ENCODE measurements at regions not wholly inside any gene's neighbourhood (a gene's known extent, or its start where the extent isn't known, plus 50 kb on each side); places are given as distances from the start of the nearest gene placed in this dataset.
"Not testable (repeated sequence)": the region's sequence is repeated elsewhere in the genome, so short reads cannot be mapped to it uniquely, and the experiment has no call there.

DNA sequence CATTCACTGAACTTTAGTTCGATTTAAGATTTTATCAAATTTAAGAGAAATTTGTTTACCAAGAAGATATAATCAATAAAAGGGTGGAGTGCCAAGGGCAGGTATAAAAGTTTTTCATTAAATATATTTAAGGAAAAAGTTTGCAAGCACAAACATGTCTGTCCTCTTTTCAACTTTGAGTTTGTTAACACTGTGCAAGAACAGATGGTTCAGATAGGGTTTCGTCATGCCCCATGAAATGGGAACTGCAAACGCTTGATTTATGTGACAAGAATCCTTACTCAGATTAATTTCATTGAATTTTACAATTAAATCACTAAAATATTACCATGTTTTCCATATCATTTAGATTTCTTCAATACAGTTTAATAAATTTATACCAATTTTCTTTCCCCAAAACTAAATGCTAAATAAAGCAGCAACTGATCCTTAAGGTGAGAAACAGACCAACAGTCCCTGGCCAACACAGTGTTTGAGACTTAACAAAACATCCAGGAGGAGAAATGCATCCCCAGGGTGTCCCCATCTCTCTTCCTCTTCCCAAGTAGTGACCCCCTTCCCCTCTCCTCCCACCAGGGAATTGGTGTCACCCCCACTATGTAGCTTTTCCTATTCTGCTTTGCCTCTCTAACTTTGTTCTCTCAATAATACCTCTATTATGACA is 292.9 kb downstream of the LTN1 start:
- DNase-seq (ENCODE audit: low read depth) = no peak

DNA sequence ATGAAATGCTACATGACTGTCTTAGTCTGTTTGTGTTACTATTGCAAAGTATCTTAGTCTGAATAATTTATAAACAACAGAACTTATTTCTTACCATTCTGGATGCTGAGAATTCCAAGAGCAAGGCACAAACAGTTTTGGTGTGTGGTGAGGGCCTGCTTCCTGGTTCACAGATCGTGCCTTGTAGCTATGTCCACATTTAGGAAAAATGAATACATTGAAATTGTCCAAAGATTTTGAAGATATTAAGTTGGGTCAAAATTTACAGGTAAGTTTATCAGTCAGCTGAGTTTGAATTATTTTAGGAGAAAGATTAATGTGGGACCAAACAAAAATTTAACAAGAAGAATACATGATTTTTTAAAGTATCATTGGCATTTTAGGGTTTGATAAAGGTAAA is 293.5 kb downstream of the LTN1 start:
- DNase-seq (ENCODE audit: low read depth) = no peak

DNA sequence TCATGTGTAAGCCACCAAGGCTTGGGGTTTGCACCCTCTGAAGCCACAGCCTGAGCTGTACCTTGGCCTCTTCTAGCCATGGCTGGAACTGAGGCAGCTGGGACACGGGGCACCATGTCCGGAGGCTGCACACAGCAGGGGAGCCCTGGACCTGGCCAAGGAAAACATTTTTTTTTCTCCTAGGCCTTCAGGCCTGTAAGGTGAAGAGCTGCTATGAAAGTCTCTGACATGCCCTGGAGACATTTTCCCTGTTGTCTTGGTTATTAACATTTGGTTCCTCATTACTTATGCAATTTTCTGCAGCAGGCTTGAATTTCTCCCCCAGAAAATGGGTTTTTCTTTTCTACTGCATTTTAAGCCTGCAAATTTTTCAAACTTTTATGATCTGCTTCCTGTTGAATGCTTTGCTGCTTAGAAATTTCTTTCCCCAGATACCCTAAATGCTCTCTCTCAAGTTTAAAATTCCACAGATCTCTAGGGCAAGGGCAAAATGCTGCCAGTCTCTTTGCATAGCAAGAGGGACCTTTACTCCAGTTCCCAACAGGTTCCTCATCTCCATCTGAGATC is 295.8 kb downstream of the LTN1 start:
- no peak for DNase-seq (ENCODE audit: low read depth)

- no peak for DNase-seq (ENCODE audit: low read depth)
Measured at GRCh38 chr21:28693476-28693875, 299.2 kb downstream of the LTN1 start.

DNA sequence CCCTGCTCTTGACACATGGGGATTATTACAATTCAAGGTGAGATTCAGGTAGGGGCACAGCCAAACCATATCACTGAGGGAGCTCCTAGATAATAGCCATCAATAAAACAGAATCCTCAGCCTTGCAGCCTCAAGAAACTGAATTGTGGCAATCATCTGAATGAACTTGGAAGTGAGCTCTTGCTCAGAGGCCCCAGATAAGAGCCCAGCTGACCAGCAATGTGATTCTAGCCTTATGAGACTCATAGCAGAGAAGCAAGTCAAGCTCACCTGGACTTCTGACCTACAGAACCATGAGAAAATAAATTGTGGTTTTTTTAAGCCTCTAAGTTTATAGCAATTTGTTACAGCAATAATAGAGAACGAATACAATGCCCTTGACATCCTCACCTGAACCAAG is 302.5 kb downstream of the LTN1 start:
- DNase-seq (ENCODE audit: low read depth) = no peak

GRCh38 chr21:28688381-28688780 is 304.3 kb downstream of the LTN1 start:
- DNase-seq (ENCODE audit: low read depth) = no peak

DNA sequence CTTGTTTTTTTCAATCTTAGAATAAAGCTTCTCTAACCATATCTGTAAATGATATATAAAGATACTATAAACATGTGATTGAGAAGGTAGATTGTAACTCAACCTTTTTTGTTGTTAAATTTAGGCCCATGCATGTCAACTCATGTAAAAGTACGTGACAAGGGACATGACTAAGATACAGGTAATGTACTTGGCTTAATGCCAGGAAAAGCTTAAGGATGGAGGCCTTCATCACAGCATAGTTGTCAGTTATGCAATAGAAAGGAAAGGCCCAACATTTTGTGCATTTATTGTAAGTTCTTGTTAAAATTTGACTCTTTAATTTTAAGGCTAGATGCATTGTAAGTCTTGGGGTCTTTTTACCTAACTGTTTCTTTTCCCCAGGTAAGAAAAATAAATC is 305.1 kb downstream of the LTN1 start:
- DNase-seq (ENCODE audit: low read depth) = no peak

DNA sequence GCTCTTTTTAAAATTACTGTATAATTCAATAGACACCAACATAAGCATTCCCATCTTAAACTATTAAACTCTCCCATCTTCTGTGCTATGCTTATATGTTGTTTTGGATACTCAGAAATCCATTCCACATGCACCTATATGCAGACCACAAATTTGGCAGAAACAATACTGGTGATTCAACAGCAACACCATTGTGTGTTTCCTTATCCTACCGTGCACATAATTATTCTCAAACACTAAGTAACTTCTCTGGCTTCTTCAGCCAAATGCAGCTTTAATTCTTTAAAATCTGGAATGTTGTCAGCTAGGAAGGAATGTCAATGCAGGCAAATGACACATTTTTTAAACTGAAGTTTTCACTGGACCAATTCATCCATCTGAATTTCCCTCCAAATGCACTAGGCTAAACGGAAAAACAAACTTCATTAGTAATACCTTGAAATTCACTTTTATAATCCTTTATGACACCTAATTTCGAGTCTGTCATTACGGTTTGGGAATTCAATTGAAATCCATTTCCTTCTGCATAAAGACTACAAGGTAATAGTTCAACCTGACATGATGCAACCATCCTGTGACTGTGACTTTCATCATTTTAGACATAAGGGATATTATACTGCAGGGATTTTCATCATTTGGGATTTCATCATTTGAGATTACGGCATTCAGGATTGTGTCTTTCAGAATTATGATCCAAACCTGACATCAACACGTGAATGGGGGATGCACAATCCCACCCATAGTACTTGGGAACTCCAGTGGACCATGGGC is 308.5 kb downstream of the LTN1 start:
- no peak for DNase-seq (ENCODE audit: low read depth)

DNA sequence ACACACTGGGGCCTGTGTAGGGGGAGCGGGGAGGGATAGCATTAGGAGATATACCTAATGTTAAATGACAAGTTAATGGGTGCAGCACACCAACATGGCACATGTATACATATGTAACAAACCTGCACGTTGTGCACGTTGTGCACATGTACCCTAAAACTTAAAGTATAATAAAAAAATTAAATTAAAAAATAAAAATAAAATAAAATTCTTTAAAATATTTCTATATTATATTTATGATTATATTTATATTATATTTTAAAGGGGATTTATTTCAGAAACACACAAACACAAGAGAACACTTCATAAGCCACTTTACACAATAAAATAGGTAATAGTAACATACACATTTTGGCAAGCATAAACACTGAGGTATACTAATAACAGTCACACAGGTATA is 309.8 kb downstream of the LTN1 start:
- DNase-seq (ENCODE audit: low read depth) = not testable (repeated sequence)

- DNase-seq (ENCODE audit: low read depth) = not testable (repeated sequence)
Measured at GRCh38 chr21:28677096-28677495, 315.6 kb downstream of the LTN1 start.

DNA sequence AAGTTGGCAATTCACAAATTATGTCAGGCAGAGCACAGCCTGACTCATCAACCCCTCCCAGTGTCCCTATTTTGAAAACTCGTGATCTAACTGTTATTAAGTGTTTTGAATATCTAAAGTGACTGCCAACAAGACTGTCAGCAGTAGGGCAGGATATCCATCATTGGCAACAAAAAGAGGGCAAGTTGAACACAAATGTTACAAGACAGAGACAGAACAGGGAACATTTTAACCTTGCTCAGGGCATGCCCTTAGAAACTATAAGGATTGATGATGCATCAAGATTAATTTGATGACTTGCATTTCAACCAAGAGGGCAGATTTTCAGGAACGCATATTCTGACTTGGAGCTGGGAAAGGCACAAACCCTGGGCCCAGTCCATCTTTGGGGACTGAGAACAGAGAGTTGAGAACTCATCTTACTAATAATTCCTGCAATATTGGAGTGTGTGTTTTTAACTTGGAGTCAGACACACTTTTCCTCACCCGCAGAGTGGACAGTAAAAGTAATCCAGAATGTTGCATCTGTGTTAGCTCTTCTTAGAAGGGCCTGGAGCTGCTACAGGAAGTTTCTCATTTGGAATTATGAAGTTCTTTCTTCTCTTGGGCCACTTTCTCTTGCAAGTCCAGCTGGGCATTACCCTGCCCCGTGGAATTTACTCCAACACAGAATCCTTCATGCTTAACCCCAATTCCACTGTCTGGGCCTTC is 317.2 kb downstream of the LTN1 start:
- no peak for DNase-seq (ENCODE audit: low read depth)

- no peak for DNase-seq (ENCODE audit: low read depth)
Measured at GRCh38 chr21:28674763-28675162, 317.9 kb downstream of the LTN1 start.

GRCh38 chr21:28671549-28672195 is 321.0 kb downstream of the LTN1 start:
- no peak for DNase-seq (ENCODE audit: low read depth)

DNA sequence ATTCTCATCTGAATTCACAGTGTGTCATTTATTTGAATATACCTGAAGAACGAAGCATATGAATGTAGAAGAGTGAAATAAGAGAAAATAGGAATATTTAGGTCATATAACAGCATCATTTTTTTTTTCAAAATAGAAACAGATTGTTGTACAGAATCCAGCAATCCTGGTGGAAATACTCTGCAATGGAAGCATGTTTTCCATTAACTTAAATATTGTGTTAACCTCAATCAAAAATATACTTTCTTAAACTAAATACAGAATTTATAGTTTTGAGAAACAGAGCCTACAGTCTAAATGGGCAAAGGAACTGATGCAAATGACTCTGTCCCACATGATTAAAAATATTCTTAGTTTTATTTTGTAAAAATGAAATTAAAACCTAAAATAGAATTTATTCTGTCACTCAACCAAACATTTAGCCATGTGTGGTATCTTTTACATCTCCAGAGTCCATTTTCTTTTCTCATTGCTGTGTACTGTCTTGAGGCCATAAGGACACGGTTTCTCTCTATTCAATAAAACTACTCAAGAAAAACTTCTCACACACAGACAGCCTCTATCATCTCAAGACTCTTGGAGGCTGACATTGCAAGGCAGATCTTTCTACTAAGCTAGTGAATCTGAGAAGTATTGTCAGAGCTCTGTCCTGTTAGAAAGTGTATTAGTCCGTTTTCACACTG is 322.6 kb downstream of the LTN1 start:
- DNase-seq (ENCODE audit: low read depth) = no peak

GRCh38 chr21:28669321-28669720 is 323.4 kb downstream of the LTN1 start:
- no peak for DNase-seq (ENCODE audit: low read depth)

DNA sequence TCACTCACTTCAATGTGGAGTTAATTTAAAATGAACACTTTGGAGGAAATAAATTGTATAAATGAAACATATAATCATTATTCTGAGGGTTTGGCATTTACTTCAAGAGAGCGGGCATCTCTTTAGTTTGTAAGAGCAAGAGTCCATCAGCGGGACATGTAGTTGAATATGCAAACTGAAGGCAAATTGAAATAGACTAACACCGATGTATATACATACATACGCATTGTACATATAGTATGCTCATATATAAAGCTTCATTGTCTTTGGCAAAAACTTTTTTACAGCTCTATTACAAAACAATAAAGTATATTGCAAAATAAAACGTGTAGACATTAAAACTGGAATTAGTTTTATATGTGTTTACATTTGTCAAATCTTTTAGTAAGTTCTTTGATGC is 328.9 kb downstream of the LTN1 start:
- no peak for DNase-seq (ENCODE audit: low read depth)

- DNase-seq (ENCODE audit: low read depth) = no peak
Measured at GRCh38 chr21:28663111-28663693, 329.5 kb downstream of the LTN1 start.

- DNase-seq (ENCODE audit: low read depth) = no peak
Measured at GRCh38 chr21:28657566-28657965, 335.1 kb downstream of the LTN1 start.

DNA sequence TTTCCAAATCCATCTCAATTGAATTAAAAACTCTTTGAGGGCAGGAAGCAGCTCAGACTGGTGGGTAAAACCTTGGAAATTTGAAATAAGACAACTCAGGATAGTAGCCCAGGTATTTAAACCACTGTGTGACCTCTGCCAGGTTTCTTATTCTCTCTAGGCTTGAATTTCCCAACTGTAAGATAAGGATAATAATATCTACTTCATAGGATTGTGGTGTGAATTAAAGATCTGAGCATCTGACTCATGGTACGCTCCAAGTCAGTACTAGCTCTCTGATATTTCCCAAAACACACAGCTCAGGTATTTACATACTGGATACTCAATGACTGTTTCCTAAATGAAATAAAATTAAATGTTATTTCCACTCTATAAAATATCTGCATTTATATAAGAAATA is 337.2 kb downstream of the LTN1 start:
- no peak for DNase-seq (ENCODE audit: low read depth)

- DNase-seq (ENCODE audit: low read depth) = no peak
Measured at GRCh38 chr21:28654406-28654805, 338.3 kb downstream of the LTN1 start.

GRCh38 chr21:28644762-28645161 is 347.9 kb downstream of the LTN1 start:
- no peak for DNase-seq (ENCODE audit: low read depth)

Measured in activated T-cell treated with anti-CD3 and anti-CD28 coated beads for 1 hour (primary cell).